ENCODE measurements at regions not wholly inside any gene's neighbourhood (a gene's known extent, or its start where the extent isn't known, plus 50 kb on each side); places are given as distances from the start of the nearest gene placed in this dataset.

GRCh38 chr13:56110751-56111150 lies 1030.0 kb upstream of the PRR20A start:
- TF ChIP-seq CTCF (IDR thresholded peaks at IDR 0.05), result no peak
- TF ChIP-seq POLR2A (IDR thresholded peaks at IDR 0.05), result no peak
